Uterus (tissue), 2 donors: ENCODE measurements at regions not wholly inside any gene's neighbourhood (a gene's known extent, or its start where the extent isn't known, plus 50 kb on each side); places are given as distances from the start of the nearest gene placed in this dataset.

Source experiments
- CTCF ChIP-seq, 4 experiments: fragments of 200-600 bp in 2 of 4; fragments of 450-650 bp in 2 of 4; sonication (generic) in 2 of 4; IDR thresholded peaks; one replicate each; pipeline ENCODE4 v1.5.1; 2016 to 2019; ENCODE audit warnings: antibody characterized with exemption in 4 of 4, mild to moderate bottlenecking in 2 of 4, moderate library complexity in 1 of 4
- POLR2A ChIP-seq, 2 donors: fragments of 450-650 bp; IDR thresholded peaks; one replicate each; pipeline ENCODE4 v1.6.1; 2016; ENCODE audit warnings: antibody characterized with exemption in 2 of 2, mild to moderate bottlenecking in 1 of 2, moderate library complexity in 1 of 2

DNA sequence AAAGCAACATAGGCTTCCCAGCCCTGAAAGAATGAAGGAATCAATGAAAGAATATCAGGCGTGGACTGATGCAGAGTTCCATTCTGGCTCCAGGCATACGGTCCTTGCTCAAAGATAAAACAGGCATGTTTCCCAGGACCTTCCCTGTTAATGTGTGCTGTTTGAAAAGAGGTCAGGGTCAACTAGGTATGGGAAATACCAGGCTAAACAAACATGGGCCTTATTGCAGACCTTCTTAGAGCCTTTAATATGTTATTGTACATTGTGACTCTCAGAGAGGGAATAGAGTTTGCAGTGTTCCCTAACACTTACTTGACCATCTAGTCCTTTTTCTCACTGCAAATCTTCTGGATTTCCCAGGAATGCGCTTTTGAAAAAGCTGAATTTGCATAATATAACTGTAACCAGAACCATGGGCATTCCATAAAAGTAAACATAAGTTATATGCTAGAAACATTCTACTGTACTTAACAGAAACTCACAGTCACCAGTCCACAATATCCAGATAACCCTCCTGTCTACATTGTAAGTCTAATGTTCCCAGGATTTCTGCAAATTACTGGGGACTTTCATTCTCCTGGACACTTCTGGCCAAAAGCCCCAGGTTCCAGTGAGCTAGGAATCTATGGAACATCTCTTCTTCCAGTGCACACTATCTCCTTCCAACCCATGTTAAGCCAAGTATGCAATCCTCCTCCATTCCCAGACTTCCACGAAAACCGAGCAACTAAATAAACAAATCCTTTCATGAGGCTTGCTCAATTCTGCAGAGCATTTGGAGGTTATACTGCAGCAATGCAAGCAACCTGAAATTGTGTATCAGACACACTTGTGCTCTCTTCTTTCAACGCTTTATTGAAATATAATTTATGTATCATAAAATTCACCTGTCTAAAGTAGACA lies 486.6 kb downstream of the SETD4 start:
- TF ChIP-seq CTCF (IDR thresholded peaks at IDR 0.05) (no peak), POLR2A (IDR thresholded peaks at IDR 0.05) (no peak)
